ENCODE measurements at regions not wholly inside any gene's neighbourhood (a gene's known extent, or its start where the extent isn't known, plus 50 kb on each side); places are given as distances from the start of the nearest gene placed in this dataset.

DNA sequence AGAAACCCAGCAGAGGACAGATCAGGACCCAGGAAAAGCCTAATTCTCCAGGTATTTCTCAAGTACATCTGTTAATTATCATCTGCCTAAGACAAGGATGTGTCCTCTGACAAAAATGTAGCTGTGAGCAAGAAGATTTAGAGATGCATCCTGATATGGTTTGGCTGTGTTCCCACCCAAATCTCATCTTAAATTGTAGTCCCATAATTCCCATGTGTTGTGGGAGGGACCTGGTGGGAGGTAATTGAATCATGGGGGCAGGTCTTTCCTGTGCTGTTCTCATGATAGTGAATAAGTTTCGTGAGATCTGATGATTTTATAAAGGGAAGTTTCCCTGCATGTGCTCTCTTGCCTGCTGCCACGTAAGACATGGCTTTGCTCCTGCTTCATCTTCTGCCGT is 381.8 kb downstream of the BUD13 start:
- Histone ChIP-seq H3K27ac (ENCODE audit: low read length) (no peak overlapping the region), H3K27me3 (replicated peaks in 1 of 2; ENCODE audit: control insufficient read depth in 2 of 2, extremely low read depth in 1 of 2, insufficient read depth in 2 of 2, low read length in 1 of 2) (peaks cover 0 to 5% of the 10 kb centered on the region in 2 experiments), H3K9me3 (no peaks in the 10 kb centered on the region), H3K4me3 (ENCODE audit: control insufficient read depth in 1 of 2, extremely low read depth in 1 of 2, low read length in 1 of 2) (no peak overlapping the region), H3K4me1 (ENCODE audit: control insufficient read depth in 1 of 2, extremely low read depth in 1 of 2, insufficient read depth in 2 of 2, low read length in 2 of 2) (no peaks in the 10 kb centered on the region), H3K36me3 (ENCODE audit: control insufficient read depth in 2 of 2, extremely low read depth in 1 of 2, insufficient read depth in 1 of 2, low read length in 1 of 2) (no peaks in the 10 kb centered on the region)
- no peak overlapping the region for H3K27ac Mint-ChIP-seq
- H3K4me3 Mint-ChIP-seq, result no peak overlapping the region
- ChIA-PET CTCF (no interaction called here), POLR2A (no interaction called here)
- DNase-seq (no peak), ATAC-seq (replicated peaks in 1 of 4) (no peak)
- H3K4me1 Mint-ChIP-seq, result no peaks in the 10 kb centered on the region
- WGBS (ENCODE audit: insufficient coverage), result 33% methylated on average over 1 of the region's 3 CpGs
- no peaks in the 10 kb centered on the region for H3K9me3 Mint-ChIP-seq
- H3K27me3 Mint-ChIP-seq, result peaks cover 0 to 20% of the 10 kb centered on the region in 2 donors
- no peaks in the 10 kb centered on the region for H3K36me3 Mint-ChIP-seq

DNA sequence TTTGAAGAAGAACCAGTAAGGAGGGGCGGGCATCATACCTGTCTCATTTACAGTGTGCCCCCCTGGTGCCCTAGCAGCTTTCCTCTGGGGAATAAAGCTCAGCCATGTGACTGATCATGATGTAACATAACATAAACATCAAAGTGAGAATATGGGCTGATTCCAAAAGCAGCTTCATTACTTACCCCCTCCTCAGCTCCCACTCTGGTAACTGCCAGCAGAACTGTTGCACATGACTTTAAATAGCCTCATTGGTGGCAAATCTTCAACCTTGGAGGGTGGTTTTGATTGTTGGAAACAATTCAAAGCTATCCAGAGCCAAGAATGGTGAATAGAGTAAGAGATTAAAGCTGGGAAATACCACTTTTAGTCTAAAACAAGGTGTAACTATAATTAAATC is 384.6 kb downstream of the BUD13 start:
- H3K9me3 ChIP-seq, result no peaks in the 10 kb centered on the region
- CTCF ChIA-PET, result no interaction called here
- no peak for DNase-seq
- H3K27ac ChIP-seq (ENCODE audit: low read length), result no peak overlapping the region
- Mint-ChIP-seq H3K4me3 (no peak overlapping the region), H3K36me3 (no peaks in the 10 kb centered on the region), H3K9me3 (no peaks in the 10 kb centered on the region), H3K27ac (no peak overlapping the region), H3K4me1 (no peaks in the 10 kb centered on the region), H3K27me3 (peaks cover 0 to 20% of the 10 kb centered on the region in 2 donors)
- peaks cover 0 to 13% of the 10 kb centered on the region in 2 experiments for H3K27me3 ChIP-seq (replicated peaks in 1 of 2; ENCODE audit: control insufficient read depth in 2 of 2, extremely low read depth in 1 of 2, insufficient read depth in 2 of 2, low read length in 1 of 2)
- POLR2A ChIA-PET, result no interaction called here
- no peak overlapping the region for H3K4me3 ChIP-seq (ENCODE audit: control insufficient read depth in 1 of 2, extremely low read depth in 1 of 2, low read length in 1 of 2)
- WGBS (ENCODE audit: insufficient coverage), result no CpG with 5 or more reads among the region's 1 CpG
- H3K4me1 ChIP-seq (ENCODE audit: control insufficient read depth in 1 of 2, extremely low read depth in 1 of 2, insufficient read depth in 2 of 2, low read length in 2 of 2), result no peaks in the 10 kb centered on the region
- no peak for ATAC-seq (replicated peaks in 1 of 4)
- H3K36me3 ChIP-seq (ENCODE audit: control insufficient read depth in 2 of 2, extremely low read depth in 1 of 2, insufficient read depth in 1 of 2, low read length in 1 of 2), result no peaks in the 10 kb centered on the region

DNA sequence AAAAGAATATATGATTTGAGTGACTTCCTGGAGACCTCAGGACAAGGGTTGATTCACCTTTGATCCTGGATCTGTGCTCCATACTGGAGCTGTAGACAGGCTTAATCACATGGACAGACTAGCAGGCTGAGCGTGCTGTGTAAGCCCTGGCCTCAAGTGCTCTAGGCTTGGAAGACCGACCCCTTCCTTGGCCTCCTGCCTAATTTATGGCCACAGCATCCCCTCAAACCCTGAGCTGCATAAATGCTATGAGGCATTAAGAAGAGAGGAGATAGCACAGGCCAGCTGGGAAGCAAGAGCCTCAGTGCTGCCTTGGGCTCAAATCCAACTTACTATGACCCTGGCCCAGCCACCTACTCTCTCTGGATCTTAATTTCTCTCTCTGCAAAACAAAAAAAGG is 385.1 kb downstream of the BUD13 start:
- Histone ChIP-seq H3K36me3 (ENCODE audit: control insufficient read depth in 2 of 2, extremely low read depth in 1 of 2, insufficient read depth in 1 of 2, low read length in 1 of 2) (no peaks in the 10 kb centered on the region), H3K4me3 (ENCODE audit: control insufficient read depth in 1 of 2, extremely low read depth in 1 of 2, low read length in 1 of 2) (no peak overlapping the region), H3K4me1 (ENCODE audit: control insufficient read depth in 1 of 2, extremely low read depth in 1 of 2, insufficient read depth in 2 of 2, low read length in 2 of 2) (no peaks in the 10 kb centered on the region), H3K9me3 (no peaks in the 10 kb centered on the region), H3K27ac (ENCODE audit: low read length) (no peak overlapping the region), H3K27me3 (replicated peaks in 1 of 2; ENCODE audit: control insufficient read depth in 2 of 2, extremely low read depth in 1 of 2, insufficient read depth in 2 of 2, low read length in 1 of 2) (peaks cover 0 to 13% of the 10 kb centered on the region in 2 experiments)
- Mint-ChIP-seq H3K9me3 (no peaks in the 10 kb centered on the region), H3K4me1 (no peaks in the 10 kb centered on the region), H3K27me3 (peaks cover 0 to 20% of the 10 kb centered on the region in 2 donors), H3K27ac (no peak overlapping the region), H3K4me3 (no peak overlapping the region), H3K36me3 (no peaks in the 10 kb centered on the region)
- DNase-seq, result no peak
- POLR2A ChIA-PET, result no interaction called here
- CTCF ChIA-PET, result no interaction called here
- WGBS (ENCODE audit: insufficient coverage), result 57% methylated on average over 1 of the region's 2 CpGs
- ATAC-seq (replicated peaks in 1 of 4), result no peak

DNA sequence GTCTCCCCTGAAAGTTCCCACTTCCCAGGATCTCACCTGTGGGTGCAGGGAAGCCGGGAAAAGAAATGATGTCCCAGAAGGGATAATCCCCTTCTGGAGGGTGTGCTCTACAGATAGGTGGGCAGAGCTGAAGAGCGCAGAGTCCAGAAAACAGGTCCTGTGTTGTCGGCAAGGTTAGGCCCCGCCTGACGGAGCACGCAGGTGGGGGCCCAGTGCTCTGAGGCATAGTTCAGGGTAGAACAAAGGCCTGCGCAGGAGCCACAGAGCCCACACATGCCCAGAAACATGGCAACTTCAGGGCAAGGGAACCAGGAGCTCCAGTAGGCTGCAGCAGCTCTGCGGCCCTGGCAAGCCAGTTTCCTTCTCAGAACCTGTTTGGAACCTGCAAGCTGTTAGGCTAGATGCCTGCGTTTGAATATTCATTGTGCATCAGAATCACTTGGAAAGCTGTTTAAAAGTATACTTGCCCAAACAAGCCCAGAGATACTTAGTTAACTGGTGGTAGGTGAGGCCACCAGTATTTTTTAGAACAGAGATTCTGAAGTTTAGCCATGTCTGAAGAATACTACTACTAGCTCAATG is 386.6 kb downstream of the BUD13 start:
- H3K27me3 Mint-ChIP-seq, result peaks cover 4 to 11% of the 10 kb centered on the region in 2 donors
- no peaks in the 10 kb centered on the region for H3K36me3 ChIP-seq (ENCODE audit: control insufficient read depth in 2 of 2, extremely low read depth in 1 of 2, insufficient read depth in 1 of 2, low read length in 1 of 2)
- no peak overlapping the region for H3K4me3 ChIP-seq (ENCODE audit: control insufficient read depth in 1 of 2, extremely low read depth in 1 of 2, low read length in 1 of 2)
- ATAC-seq (replicated peaks in 1 of 4), result no peak
- H3K36me3 Mint-ChIP-seq, result no peaks in the 10 kb centered on the region
- no peaks in the 10 kb centered on the region for H3K4me1 ChIP-seq (ENCODE audit: control insufficient read depth in 1 of 2, extremely low read depth in 1 of 2, insufficient read depth in 2 of 2, low read length in 2 of 2)
- no peak overlapping the region for H3K27ac Mint-ChIP-seq
- H3K9me3 ChIP-seq, result no peaks in the 10 kb centered on the region
- DNase-seq, result no peak
- peaks cover 0 to 3% (median 0%) of the 10 kb centered on the region in 3 donors for H3K9me3 Mint-ChIP-seq
- peaks cover 0 to 13% of the 10 kb centered on the region in 2 experiments for H3K27me3 ChIP-seq (replicated peaks in 1 of 2; ENCODE audit: control insufficient read depth in 2 of 2, extremely low read depth in 1 of 2, insufficient read depth in 2 of 2, low read length in 1 of 2)
- POLR2A ChIA-PET, result no interaction called here
- no peak overlapping the region for H3K4me3 Mint-ChIP-seq
- 86% methylated on average over 7 of the region's 9 CpGs for WGBS (ENCODE audit: insufficient coverage)
- CTCF ChIA-PET, result no interaction called here
- H3K27ac ChIP-seq (ENCODE audit: low read length), result no peak overlapping the region
- no peaks in the 10 kb centered on the region for H3K4me1 Mint-ChIP-seq

DNA sequence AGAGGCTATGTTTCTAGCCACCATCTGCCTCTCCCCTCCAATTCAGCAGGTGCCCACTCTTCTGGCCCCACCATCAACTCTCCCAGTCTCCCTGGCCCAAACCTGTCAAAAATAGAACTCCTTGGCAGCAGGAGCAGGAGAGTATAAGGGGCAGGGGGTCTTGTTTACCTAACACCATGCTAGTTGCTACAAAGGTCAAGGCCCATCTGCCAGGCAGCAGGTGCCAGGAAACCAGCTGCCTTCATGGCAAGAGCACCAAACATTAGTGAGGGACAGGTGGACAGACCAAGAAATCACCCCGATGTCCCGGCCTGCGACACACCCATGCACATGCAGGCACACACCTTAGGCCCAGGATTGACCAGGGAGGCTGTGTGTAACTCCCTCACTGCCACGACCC is 387.9 kb downstream of the BUD13 start:
- CTCF ChIA-PET, result no interaction called here
- no peak overlapping the region for H3K4me3 Mint-ChIP-seq
- no peaks in the 10 kb centered on the region for H3K36me3 Mint-ChIP-seq
- Histone ChIP-seq H3K27me3 (replicated peaks in 1 of 2; ENCODE audit: control insufficient read depth in 2 of 2, extremely low read depth in 1 of 2, insufficient read depth in 2 of 2, low read length in 1 of 2) (peaks cover 0 to 13% of the 10 kb centered on the region in 2 experiments), H3K27ac (ENCODE audit: low read length) (no peak overlapping the region), H3K4me1 (ENCODE audit: control insufficient read depth in 1 of 2, extremely low read depth in 1 of 2, insufficient read depth in 2 of 2, low read length in 2 of 2) (no peaks in the 10 kb centered on the region), H3K36me3 (ENCODE audit: control insufficient read depth in 2 of 2, extremely low read depth in 1 of 2, insufficient read depth in 1 of 2, low read length in 1 of 2) (no peaks in the 10 kb centered on the region), H3K9me3 (no peaks in the 10 kb centered on the region), H3K4me3 (ENCODE audit: control insufficient read depth in 1 of 2, extremely low read depth in 1 of 2, low read length in 1 of 2) (no peak overlapping the region)
- POLR2A ChIA-PET, result no interaction called here
- H3K4me1 Mint-ChIP-seq, result no peaks in the 10 kb centered on the region
- ATAC-seq (replicated peaks in 1 of 4) (no peak), DNase-seq (no peak)
- H3K27ac Mint-ChIP-seq, result no peak overlapping the region
- peaks cover 4% of the 10 kb centered on the region in 2 donors for H3K27me3 Mint-ChIP-seq
- 90% methylated on average over 2 of the region's 4 CpGs for WGBS (ENCODE audit: insufficient coverage)
- peaks cover 0 to 3% (median 0%) of the 10 kb centered on the region in 3 donors for H3K9me3 Mint-ChIP-seq

DNA sequence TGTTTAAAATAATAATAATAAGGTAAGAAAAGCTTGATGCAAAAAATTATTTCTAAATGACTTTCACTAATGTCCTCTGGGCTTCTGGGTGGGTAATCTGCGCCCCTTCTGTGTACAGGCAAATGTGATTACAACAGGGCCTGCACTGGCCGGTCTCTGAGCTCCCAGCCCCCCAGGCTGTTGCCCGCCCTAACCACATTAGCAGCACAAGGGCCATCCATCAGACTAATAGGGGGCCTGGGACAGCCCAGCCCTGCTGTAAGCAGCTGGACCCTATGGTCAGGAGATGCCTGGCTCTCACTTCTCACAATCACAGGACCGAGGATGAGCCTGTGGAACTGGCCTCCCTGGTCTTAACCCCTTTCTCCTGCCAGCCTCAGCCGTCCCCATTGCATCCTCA is 388.4 kb downstream of the BUD13 start:
- POLR2A ChIA-PET, result no interaction called here
- Histone ChIP-seq H3K36me3 (ENCODE audit: control insufficient read depth in 2 of 2, extremely low read depth in 1 of 2, insufficient read depth in 1 of 2, low read length in 1 of 2) (no peaks in the 10 kb centered on the region), H3K27ac (ENCODE audit: low read length) (no peak overlapping the region), H3K9me3 (no peaks in the 10 kb centered on the region), H3K4me3 (ENCODE audit: control insufficient read depth in 1 of 2, extremely low read depth in 1 of 2, low read length in 1 of 2) (no peak overlapping the region), H3K27me3 (replicated peaks in 1 of 2; ENCODE audit: control insufficient read depth in 2 of 2, extremely low read depth in 1 of 2, insufficient read depth in 2 of 2, low read length in 1 of 2) (peaks cover 0 to 13% of the 10 kb centered on the region in 2 experiments), H3K4me1 (ENCODE audit: control insufficient read depth in 1 of 2, extremely low read depth in 1 of 2, insufficient read depth in 2 of 2, low read length in 2 of 2) (no peaks in the 10 kb centered on the region)
- WGBS (ENCODE audit: insufficient coverage), result 24% methylated on average over 2 of the region's 5 CpGs
- H3K4me1 Mint-ChIP-seq, result no peaks in the 10 kb centered on the region
- H3K27ac Mint-ChIP-seq, result no peak overlapping the region
- H3K36me3 Mint-ChIP-seq, result no peaks in the 10 kb centered on the region
- H3K4me3 Mint-ChIP-seq, result no peak overlapping the region
- H3K9me3 Mint-ChIP-seq, result peaks cover 0 to 3% (median 0%) of the 10 kb centered on the region in 3 donors
- H3K27me3 Mint-ChIP-seq, result peaks cover 3 to 4% of the 10 kb centered on the region in 2 donors
- CTCF ChIA-PET, result no interaction called here
- no peak for ATAC-seq (replicated peaks in 1 of 4)
- DNase-seq, result no peak
